ENCODE measurements at regions not wholly inside any gene's neighbourhood (a gene's known extent, or its start where the extent isn't known, plus 50 kb on each side); places are given as distances from the start of the nearest gene placed in this dataset.

DNA sequence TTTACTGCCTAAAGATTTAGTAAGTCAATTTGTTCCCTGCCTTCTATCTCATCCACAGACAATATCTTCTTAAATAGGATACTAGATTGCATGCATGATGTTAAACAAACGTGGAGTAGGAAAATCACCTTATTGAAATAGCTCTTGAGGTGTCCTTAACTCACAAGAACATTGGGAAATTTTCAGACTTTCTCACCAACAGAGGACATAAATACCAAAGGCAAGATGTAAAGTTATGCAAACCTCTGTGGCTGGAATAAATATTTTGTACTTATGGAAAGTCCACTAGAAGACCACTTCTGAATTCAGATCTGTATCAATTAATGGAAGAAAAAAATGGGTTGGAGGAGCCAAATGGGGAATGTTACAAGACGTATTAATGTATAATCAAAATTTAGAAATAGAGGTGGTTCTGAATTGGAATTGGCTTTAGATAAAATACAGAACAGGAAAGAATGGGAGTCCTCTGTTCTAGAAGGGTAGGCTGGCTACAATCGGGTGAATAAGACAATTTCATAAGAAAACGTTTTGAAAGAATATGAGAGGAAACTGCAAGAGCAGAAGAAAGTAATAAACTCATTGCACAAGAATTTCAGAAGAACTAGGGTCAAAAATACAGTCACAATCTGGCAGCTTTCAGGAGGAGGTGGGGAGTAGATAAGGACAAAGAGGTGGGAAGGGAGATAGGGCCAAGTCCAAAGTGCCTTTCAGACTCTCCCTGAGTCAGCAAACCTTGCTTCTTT, 69.3 kb upstream of the FN1 start:
- peak; percentile 75 for DNase-seq (ENCODE audit: low read depth, low spot score)

DNA sequence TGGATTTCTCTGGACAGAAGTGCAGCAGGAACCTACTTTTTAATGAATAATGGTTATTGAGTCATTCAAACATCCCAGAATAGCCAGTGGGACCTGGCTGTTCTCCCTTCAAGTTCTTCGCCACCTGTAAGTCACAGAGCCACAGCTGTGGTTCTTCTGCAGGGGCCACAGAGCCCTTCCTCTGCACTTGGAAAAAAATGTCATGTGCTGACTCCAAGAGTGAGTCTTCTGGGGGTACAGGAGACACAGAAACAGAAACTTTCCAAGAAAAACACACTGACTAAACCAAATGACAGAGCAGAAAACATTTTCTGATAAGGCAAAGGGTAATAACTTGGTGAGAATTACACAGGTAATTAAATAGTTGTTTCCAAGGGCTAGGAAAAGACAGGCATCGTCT, 68.7 kb upstream of the FN1 start:
- DNase-seq (ENCODE audit: low read depth, low spot score) = no peak

DNA sequence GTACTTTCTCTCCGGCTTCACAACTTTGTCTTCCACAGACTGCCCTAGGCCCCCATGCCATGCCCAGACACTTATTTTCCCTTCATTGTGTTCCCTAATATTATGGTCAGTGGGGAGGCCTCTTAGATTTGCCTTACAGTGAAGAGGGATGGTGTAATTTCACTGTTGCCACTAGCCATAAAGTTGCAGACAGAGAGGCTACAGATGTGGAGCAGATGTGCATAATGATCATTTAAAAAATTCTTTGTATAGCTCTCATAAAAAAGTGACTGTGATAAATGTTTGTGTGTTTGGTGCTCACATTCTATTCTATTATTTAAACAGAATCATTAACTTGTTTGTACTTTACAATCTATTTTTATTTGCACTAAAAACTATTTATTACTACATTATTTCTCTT, 67.5 kb upstream of the FN1 start:
- DNase-seq (ENCODE audit: low read depth, low spot score) = no peak

DNA sequence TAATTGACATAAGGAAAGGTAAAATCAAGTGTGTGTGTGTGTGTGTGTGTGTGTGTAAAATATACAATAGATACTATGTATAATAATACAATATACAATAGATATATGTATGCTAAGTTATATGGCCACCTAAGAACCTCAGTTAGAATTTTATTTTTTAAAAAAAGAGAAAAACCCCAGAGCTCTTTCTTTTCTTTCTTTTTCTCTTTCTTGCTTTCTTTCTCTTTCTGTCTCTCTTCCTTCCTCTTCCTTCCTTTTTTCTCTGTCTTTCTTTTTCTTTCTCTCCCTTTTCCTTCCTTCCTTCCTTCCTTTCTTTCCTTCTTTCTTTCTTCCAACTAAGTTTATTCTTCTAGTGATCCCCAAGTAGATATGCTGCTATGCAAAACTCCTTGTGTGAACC, 64.6 kb upstream of the FN1 start:
- no peak for DNase-seq (ENCODE audit: low read depth, low spot score)

DNA sequence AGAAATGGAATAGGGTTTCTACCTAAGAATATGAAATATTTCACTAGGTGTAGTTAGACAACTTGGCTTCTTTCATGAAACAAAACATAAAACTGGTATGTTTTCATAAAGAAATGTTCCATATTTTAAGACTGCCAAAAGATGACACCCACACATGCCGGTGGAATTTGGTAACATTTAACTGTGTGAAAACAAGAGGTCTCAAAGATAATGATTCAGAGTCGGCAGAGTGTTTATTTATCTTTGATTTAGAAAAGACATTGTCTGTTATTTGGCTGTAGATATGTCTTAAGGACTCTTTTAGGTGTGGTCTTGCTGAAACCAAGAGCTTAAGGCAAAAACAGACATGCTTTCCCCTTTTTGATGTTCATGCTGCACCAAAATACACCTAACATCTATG, 63.5 kb upstream of the FN1 start:
- no peak for DNase-seq (ENCODE audit: low read depth, low spot score)

DNA sequence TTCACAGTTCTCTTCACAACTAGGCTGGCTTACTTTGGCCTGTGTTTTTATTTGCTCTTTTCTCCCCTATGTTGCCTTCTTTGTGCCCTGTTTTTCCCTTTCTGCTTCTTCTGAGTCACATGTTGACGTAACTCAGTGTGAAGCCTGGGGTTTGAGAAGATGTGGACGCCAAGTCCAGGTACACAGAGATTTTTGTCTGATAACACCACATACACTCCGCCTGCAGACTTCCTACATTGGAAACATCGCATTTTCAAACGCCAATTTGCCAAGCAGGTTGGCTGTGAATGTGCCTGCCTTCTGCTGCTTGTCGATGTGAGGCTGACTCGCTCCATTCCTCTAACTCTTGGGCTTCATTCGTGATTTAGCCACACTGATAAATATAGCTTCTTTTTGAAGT, 62.6 kb upstream of the FN1 start:
- no peak for DNase-seq (ENCODE audit: low read depth, low spot score)

DNA sequence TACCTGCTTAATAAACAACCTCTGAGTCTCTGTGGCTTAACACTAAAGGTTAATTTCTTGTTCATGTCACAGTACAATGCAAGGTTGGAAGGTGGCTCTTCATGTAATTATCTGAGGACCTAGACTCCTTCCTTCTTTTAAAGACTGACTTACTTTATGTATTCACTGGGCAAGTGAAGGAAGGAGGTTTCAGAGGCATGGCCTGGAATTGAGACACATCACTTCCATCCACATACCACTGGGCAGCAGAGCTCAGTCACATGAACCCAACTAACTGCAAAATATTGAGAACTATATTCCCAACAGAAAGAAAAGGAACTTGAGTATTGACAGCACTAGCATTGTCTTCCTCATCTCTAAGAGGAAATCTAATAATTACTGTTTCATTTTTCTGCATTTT, 57.5 kb upstream of the FN1 start:
- DNase-seq (ENCODE audit: low read depth, low spot score) = no peak

DNA sequence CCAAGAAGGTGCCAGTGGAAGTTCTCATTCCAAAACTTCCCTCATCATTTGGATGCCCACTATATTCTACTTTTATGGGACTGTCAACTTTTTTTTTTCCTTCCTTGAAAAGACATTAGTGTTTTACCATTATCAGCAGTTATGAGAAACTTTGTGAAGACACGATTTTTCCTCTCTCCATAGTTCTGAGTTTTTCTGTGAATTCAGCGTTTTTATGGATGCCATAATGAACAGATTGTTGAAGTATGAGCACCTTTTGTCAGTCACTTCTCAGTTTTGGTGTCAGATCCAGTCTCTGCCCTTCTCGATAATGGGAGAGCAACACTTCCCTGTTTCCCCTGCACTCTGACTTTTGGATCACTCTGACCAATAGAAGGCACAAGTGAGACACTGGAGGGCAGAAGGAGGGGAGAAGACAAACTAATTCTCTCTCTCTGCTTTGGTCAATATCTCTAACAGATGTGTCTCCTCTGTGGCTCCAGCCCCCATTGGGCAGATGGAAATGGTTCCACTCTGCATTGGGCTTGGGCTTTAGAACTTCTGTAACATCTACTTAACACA, 53.5 kb upstream of the FN1 start:
- no peak for DNase-seq (ENCODE audit: low read depth, low spot score)

DNA sequence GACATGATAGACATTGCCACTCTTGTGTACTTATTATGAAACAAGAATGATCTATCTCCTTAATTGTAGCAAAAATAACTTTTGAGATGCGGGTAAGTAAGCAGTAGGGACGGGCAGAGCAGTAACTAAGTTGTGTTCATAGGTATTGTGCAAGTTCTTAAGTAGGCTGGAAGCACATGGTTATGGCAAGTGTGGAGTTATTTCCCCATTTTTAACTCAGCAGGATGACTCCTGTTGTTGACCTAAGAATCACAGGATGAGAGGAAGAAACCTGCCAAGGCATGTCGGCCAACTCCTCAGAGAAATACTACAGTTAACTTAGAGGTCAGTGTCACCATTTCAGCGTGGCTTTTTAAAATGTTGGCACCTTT, 51.1 kb upstream of the FN1 start:
- no peak for DNase-seq (ENCODE audit: low read depth, low spot score)

DNA sequence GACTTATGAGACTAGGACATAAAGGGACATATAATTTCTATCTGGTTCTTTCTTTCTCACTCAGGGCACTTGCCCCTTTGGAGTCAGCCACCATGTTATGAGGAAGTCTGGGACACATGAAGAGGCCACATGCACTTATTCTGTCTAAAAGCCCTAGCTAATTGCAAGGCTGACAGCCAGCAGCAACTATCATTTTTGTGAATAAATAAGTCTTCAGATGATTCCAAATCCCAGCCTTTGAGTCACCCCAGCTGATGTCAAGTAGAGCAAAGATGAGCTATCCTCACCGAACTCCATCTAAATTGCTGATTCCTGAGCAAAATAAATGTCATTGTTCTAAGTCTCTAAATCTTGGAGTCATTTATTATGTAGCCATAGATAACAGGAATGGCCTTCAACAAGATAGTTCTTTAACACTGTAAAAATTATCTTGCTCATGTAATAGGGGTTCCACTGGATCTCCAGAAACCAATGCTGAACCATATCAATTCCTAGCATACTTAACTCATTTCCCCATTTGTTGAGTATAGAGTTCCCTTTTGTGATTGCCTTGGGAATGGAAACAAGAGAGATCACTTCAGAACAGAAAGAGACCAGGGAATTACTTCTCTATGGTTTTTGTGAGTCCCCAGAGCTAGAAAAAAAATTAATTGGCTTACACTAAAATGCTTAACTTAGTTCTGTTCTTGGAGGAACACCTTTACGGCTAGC, 50.6 kb upstream of the FN1 start:
- DNase-seq (ENCODE audit: low read depth, low spot score) = no peak
